H1 (cell line): ENCODE measurements at regions not wholly inside any gene's neighbourhood (a gene's known extent, or its start where the extent isn't known, plus 50 kb on each side); places are given as distances from the start of the nearest gene placed in this dataset.

Experiments used
- CTCF ChIA-PET: fragments of 300-600 bp; sonication (Branson Sonifier 250); formaldehyde crosslinking; loops from one replicate; lab custom pipeline; 2021; ENCODE audit not compliant: partially characterized antibody; lab: Charles Lee
- POLR2A ChIA-PET: fragments of 300-600 bp; sonication (Branson Sonifier 250); formaldehyde crosslinking; loops from one replicate; lab custom pipeline; 2021; ENCODE audit warnings: inconsistent platforms; ENCODE audit not compliant: partially characterized antibody; lab: Charles Lee
- DNase-seq, 2 experiments: peaks; one replicate each; pipeline versions ENCODE4 v3.0.0 to v3.0.0-alpha.2; 2010 to 2022; ENCODE audit warnings: low spot score in 2 of 2, low read depth in 1 of 2, mixed read lengths in 1 of 2
- FAIRE-seq: peaks from 2 replicates; lab custom pipeline; 2011; peaks lifted over from hg19 to GRCh38; lab: Jason Lieb, UNC
- H2AFZ ChIP-seq: 2 replicates; pipeline ENCODE4 v1.8.1; 2012; ENCODE audit warnings: low read length, inconsistent platforms
- H2AK5ac ChIP-seq: 2 replicates; pipeline ENCODE4 v1.6.1; 2013; ENCODE audit warnings: low read depth, low read length
- H2BK120ac ChIP-seq: replicated peaks from 2 replicates; pipeline ENCODE3; 2013; ENCODE audit warnings: low read depth, low read length, inconsistent platforms
- H2BK12ac ChIP-seq: 2 replicates; pipeline ENCODE4 v1.6.1; 2013; ENCODE audit warnings: low read depth, low read length
- H2BK15ac ChIP-seq: 2 replicates; pipeline ENCODE4 v1.6.1; 2013; ENCODE audit warnings: low read length
- H2BK20ac ChIP-seq: 2 replicates; pipeline ENCODE4 v1.6.1; 2013; ENCODE audit warnings: low read length
- H2BK5ac ChIP-seq: 2 replicates; pipeline ENCODE4 v1.6.1; 2013; ENCODE audit warnings: low read depth, low read length
- H3K14ac ChIP-seq: 2 replicates; pipeline ENCODE4 v1.6.1; 2013; ENCODE audit warnings: inconsistent platforms; ENCODE audit not compliant: insufficient read length
- H3K18ac ChIP-seq: 2 replicates; pipeline ENCODE4 v1.6.1; 2013; ENCODE audit warnings: low read length; ENCODE audit errors: extremely low read depth
- H3K23ac ChIP-seq: 2 replicates; pipeline ENCODE4 v1.6.1; 2013; ENCODE audit warnings: inconsistent platforms; ENCODE audit not compliant: insufficient read length
- H3K23me2 ChIP-seq: 2 replicates; pipeline ENCODE4 v1.6.1; 2013; ENCODE audit warnings: low read depth, low read length
- H3K27ac ChIP-seq: 2 replicates; pipeline ENCODE4 v1.6.1; 2011; ENCODE audit warnings: low read depth, low read length, inconsistent platforms
- H3K27me3 ChIP-seq, 4 experiments: replicated peaks in 1 of 4; 1 replicate in 1 of 4; 2 replicates in 3 of 4; pipeline versions ENCODE4 v1.6.1 to v1.8.1; 2011 to 2013; ENCODE audit warnings: low read length in 3 of 4, mild to moderate bottlenecking in 3 of 4, inconsistent platforms in 2 of 4, mixed read lengths in 2 of 4, moderate library complexity in 1 of 4; ENCODE audit not compliant: control insufficient read depth in 3 of 4, insufficient read depth in 3 of 4; ENCODE audit errors: extremely low read depth in 1 of 4
- H3K36me3 ChIP-seq, 4 experiments: 2 replicates each; pipeline versions ENCODE4 v1.6.1 to v1.8.1; 2011 to 2013; ENCODE audit warnings: mild to moderate bottlenecking in 4 of 4, low read length in 3 of 4, moderate library complexity in 2 of 4, control low read depth in 1 of 4, inconsistent platforms in 1 of 4; ENCODE audit not compliant: insufficient read depth in 4 of 4, control insufficient read depth in 2 of 4
- H3K4ac ChIP-seq: replicated peaks from 2 replicates; pipeline ENCODE3; 2013; ENCODE audit warnings: low read length, low read depth, mixed read lengths, inconsistent platforms; ENCODE audit not compliant: insufficient read length
- H3K4me1 ChIP-seq, 4 experiments: replicated peaks in 1 of 4; 1 replicate in 1 of 4; 2 replicates in 3 of 4; pipeline versions ENCODE4 v1.6.1 to v1.8.1; 2011 to 2013; ENCODE audit warnings: low read length in 3 of 4, inconsistent platforms in 2 of 4, mixed read lengths in 1 of 4; ENCODE audit not compliant: insufficient read depth in 4 of 4, control insufficient read depth in 3 of 4
- H3K4me2 ChIP-seq, 2 experiments: 2 replicates each; pipeline versions ENCODE4 v1.6.1 to v1.8.1; 2011 to 2013; ENCODE audit warnings: low read depth in 2 of 2, low read length in 2 of 2, control low read depth in 1 of 2, inconsistent platforms in 1 of 2, mild to moderate bottlenecking in 1 of 2; ENCODE audit not compliant: insufficient read depth in 1 of 2
- H3K4me3 ChIP-seq, 4 experiments: fragments of 200-600, 300-600 bp in 1 of 4; sonication (generic), shearing (Covaris generic), sonication (Bioruptor Twin) in 1 of 4; 2 replicates each; pipeline versions ENCODE4 v1.5.1 to v1.8.1; 2011 to 2016; ENCODE audit warnings: low read length in 4 of 4, low read depth in 3 of 4, control low read depth in 2 of 4, inconsistent platforms in 2 of 4, mild to moderate bottlenecking in 2 of 4, mixed read lengths in 1 of 4, moderate library complexity in 1 of 4; ENCODE audit not compliant: insufficient read depth in 2 of 4; ENCODE audit errors: extremely low read depth in 1 of 4
- H3K56ac ChIP-seq: replicated peaks from 2 replicates; pipeline ENCODE3; 2013; ENCODE audit warnings: low read depth, mild to moderate bottlenecking, mixed read lengths, low read length, inconsistent platforms; ENCODE audit not compliant: insufficient read length
- H3K79me1 ChIP-seq: 2 replicates; pipeline ENCODE4 v1.6.1; 2013; ENCODE audit warnings: low read depth, low read length, control low read depth
- H3K79me2 ChIP-seq, 2 experiments: 2 replicates each; pipeline versions ENCODE4 v1.6.1 to v1.8.1; 2012 to 2013; ENCODE audit warnings: low read length in 2 of 2, mild to moderate bottlenecking in 2 of 2, inconsistent platforms in 1 of 2; ENCODE audit not compliant: insufficient read depth in 2 of 2, control insufficient read depth in 1 of 2
- H3K9ac ChIP-seq, 4 experiments: replicated peaks in 1 of 4; 1 replicate in 1 of 4; 2 replicates in 3 of 4; pipeline versions ENCODE4 v1.6.1 to v1.8.1; 2011 to 2013; ENCODE audit warnings: low read depth in 3 of 4, low read length in 3 of 4, control low read depth in 2 of 4, mild to moderate bottlenecking in 2 of 4, moderate library complexity in 2 of 4, inconsistent platforms in 1 of 4; ENCODE audit errors: extremely low read depth in 1 of 4
- H3K9me3 ChIP-seq, 2 experiments: 2 replicates each; pipeline versions ENCODE4 v1.6.1 to v1.8.1; 2012 to 2013; ENCODE audit warnings: mild to moderate bottlenecking in 2 of 2, moderate library complexity in 2 of 2, control low read depth in 1 of 2, inconsistent platforms in 1 of 2, low read depth in 1 of 2, low read length in 1 of 2, mixed read lengths in 1 of 2; ENCODE audit not compliant: insufficient read depth in 2 of 2
- H4K20me1 ChIP-seq, 2 experiments: replicated peaks in 1 of 2; 2 replicates each; pipeline versions ENCODE3 to v1.8.1; 2011 to 2013; ENCODE audit warnings: inconsistent platforms in 2 of 2, low read length in 2 of 2, mild to moderate bottlenecking in 1 of 2; ENCODE audit not compliant: insufficient read depth in 2 of 2, control insufficient read depth in 1 of 2
- H4K5ac ChIP-seq: 2 replicates; pipeline ENCODE4 v1.6.1; 2013; ENCODE audit warnings: low read length, low read depth, mixed read lengths, inconsistent platforms; ENCODE audit not compliant: insufficient read length
- H4K8ac ChIP-seq: 2 replicates; pipeline ENCODE4 v1.8.0; 2013; ENCODE audit warnings: mild to moderate bottlenecking, moderate library complexity, low read length, inconsistent platforms; ENCODE audit not compliant: insufficient read depth; ENCODE audit errors: extremely low read depth
- H4K91ac ChIP-seq: replicated peaks from 2 replicates; pipeline ENCODE3; 2013; ENCODE audit warnings: low read length, mixed read lengths, inconsistent platforms; ENCODE audit not compliant: insufficient read length
- CBX5 ChIP-seq: fragments of 300-800, 300-1000 bp; sonication (generic); IDR thresholded peaks from 2 replicates; pipeline ENCODE4 v1.7.1; 2016; ENCODE audit warnings: antibody characterized with exemption, low read length, low read depth
- WGBS, 2 experiments: shearing (Covaris generic) in 1 of 2; methylation state at CpG; one replicate each; pipeline versions ENCODE4 v1.1.6 to v1.1.7; 2013 to 2015; ENCODE audit warnings: low lambda C conversion rate in 2 of 2, mixed read lengths in 2 of 2, inconsistent platforms in 1 of 2, low coverage in 1 of 2, missing lambda C conversion rate in 1 of 2; ENCODE audit not compliant: insufficient replicate concordance in 2 of 2, insufficient coverage in 1 of 2, insufficient read length in 1 of 2; ENCODE audit errors: extremely low coverage in 1 of 2, missing lambda C conversion rate in 1 of 2; 5-methylcytosine and 5-hydroxymethylcytosine counted together

- Histone ChIP-seq H3K4ac (no peak overlapping the region), H3K9me3 (no peaks in the 10 kb centered on the region), H2AFZ (no peak overlapping the region), H3K23ac (no peak overlapping the region), H2BK12ac (no peak overlapping the region), H4K5ac (no peak overlapping the region), H3K56ac (no peak overlapping the region), H3K79me2 (no peaks in the 10 kb centered on the region), H3K27ac (no peak overlapping the region), H3K4me3 (no peak overlapping the region), H3K14ac (no peak overlapping the region), H4K91ac (no peak overlapping the region), H2BK120ac (no peak overlapping the region), H3K23me2 (no peaks in the 10 kb centered on the region), H3K36me3 (no peaks in the 10 kb centered on the region), H2BK5ac (no peak overlapping the region), H3K4me2 (no peak overlapping the region), H3K18ac (no peak overlapping the region), H2BK15ac (no peak overlapping the region), H3K27me3 (no peaks in the 10 kb centered on the region), H3K79me1 (no peaks in the 10 kb centered on the region), H4K8ac (no peak overlapping the region), H4K20me1 (no peaks in the 10 kb centered on the region), H2BK20ac (no peak overlapping the region), H2AK5ac (no peak overlapping the region), H3K9ac (no peak overlapping the region), H3K4me1 (peaks cover 0 to 3% (median 1%) of the 10 kb centered on the region in 4 experiments; a peak in 1 of 7 replicates)
- 87% methylated on average over 2 of the region's 2 CpGs; no CpG with 5 or more reads in 1 of the 2 experiments for WGBS, 2 experiments
- no peak for TF ChIP-seq CBX5
- FAIRE-seq: no peak
- ChIA-PET POLR2A (no interaction called here), CTCF (no interaction called here)
- DNase-seq: no peak
These were observed 1350.0 kb downstream of the ADGRL3 start for GRCh38 chr4:62550121-62550520.
